G401 (cell line): ENCODE measurements at regions not wholly inside any gene's neighbourhood (a gene's known extent, or its start where the extent isn't known, plus 50 kb on each side); places are given as distances from the start of the nearest gene placed in this dataset.
A peak's percentile ranks its signal among the peaks of the same experiment; 100 is the strongest.
"Not testable (repeated sequence)": the region's sequence is repeated elsewhere in the genome, so short reads cannot be mapped to it uniquely, and the experiment has no call there.

ENCODE experiments used
- DNase-seq: peaks from one replicate; pipeline ENCODE4 v3.0.0-alpha.2; 2015; ENCODE audit warnings: low spot score
- in situ Hi-C: cut with HindIII; loops from 2 replicates; pipeline ENCODE4 v1.10.0; 2016; ENCODE audit warnings: low sequenced_read_pairs, mixed read lengths

DNA sequence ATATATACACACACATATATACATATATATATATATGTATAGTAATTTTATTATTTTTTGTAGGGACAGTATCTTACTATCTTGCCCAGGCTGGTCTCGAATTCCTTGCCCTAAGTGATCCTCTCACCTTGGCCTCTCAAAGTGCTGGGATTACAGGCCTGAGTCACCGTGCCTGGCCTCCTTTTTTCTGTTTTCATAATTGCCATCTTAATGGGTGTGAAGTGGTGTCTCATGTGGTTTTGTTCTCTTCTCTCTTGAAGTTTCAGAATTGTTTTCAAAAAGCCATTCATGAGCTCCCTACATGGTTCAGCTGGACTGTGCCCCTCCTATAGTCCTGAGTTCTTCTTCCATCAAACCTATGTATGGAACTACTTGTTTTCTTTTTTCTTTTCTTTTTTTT lies 88.9 kb upstream of the CRYM start:
- in situ Hi-C loops, DNase-seq: not testable (repeated sequence)

DNA sequence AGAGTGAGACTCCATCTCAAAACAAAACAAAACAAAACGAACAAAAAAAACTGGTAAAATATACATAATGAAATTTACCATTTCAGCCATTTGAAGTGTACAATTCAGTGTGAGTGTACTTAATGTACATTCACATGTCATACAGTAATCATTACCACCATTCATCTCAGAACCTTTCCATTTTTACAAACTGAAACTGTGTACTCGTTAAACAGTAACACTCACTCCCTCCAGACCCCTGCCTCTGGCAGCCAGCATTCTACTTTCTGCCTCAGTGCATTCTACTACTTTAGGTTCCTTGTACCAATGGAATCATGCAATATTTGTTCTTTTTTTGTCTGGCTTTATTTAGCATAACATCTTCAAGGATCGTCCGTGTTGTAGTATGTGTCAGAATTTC lies 87.5 kb upstream of the CRYM start:
- in situ Hi-C loops = not testable (repeated sequence)

DNA sequence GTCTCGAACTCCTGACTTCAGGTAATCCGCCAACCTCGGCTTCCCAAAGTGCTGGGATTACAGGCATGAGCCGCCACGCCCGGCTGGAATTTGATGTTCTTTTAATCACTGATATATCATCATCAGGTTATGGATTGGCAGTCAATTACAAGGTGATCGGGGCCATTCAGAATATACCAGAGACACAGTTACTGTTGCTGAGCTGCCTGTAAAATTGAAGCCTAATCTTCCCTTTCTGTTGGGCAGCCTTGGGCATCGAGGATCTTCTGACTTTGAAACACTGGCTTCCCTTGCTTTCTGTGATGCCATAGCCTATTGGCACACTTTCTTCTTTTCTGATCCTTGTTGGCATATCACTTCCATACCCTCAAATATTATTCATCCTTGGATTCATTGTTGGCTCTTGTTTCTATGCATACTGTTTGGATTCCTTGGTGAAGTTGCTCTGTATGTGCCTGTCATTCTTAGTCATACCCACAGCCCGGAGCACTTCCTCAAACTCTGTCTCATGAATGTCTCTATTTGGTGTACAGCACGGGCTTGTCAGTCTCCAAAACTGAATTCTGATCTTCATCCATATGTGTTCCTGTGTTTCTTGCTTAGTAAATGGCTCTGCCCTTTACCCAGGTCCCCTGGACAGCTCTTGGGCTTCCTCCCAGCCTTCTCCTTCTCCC lies 85.6 kb upstream of the CRYM start:
- DNase-seq, in situ Hi-C loops: not testable (repeated sequence)

More for the DNA sequence above, 87.5 kb upstream of the CRYM start:
- DNase-seq = not testable (repeated sequence)

DNA sequence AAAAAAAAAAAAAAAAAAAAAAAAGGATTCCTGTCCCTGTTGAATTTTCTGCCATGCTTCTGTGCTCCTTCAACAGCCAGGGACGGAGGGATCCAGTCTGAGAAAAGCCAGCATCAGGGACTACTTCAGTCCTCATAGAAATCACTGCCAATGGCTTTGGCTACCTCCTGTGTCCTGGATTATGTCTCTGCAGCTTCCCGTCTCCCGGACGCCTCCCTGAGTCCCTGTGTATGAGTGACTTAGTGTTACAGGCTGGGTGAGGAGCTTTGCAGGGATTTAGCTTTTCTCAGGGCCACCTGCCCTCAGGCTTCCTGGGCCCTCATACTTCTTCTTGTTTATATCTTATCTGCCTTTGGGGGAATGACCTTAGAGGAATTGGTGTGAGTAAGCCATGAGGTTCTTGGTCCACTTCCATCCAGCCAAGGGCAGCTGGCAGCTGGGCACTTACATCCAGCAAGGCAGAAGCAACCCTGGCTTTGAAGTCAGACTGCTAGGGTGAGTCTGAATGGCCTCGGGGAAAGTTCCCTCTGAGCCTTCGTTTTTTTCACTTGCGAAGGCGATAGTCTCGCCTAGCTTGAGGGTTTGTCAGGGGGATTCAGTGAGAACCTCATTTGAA lies 83.6 kb upstream of the CRYM start:
- DNase-seq = peak; percentile 34
- in situ Hi-C loops = not testable (repeated sequence)

DNA sequence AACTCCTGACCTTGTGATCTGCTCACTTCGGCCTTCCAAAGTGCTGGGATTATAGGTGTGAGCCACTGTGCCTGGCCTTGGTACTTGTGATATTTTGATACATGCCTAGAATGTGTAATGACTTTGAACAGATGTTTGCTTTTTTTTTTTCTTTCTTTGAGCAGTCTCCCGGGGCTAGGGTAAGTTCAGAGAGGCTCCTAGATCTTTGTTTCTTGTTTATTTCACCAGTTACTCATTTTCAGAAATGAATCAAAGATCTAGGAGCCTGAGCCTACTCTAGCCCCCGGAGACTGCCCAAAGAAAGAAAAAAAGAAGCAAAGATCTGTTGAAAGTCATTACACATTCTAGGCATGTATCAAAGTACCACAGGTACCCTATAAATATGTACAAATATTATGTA lies 83.0 kb upstream of the CRYM start:
- in situ Hi-C loops = not testable (repeated sequence)

DNA sequence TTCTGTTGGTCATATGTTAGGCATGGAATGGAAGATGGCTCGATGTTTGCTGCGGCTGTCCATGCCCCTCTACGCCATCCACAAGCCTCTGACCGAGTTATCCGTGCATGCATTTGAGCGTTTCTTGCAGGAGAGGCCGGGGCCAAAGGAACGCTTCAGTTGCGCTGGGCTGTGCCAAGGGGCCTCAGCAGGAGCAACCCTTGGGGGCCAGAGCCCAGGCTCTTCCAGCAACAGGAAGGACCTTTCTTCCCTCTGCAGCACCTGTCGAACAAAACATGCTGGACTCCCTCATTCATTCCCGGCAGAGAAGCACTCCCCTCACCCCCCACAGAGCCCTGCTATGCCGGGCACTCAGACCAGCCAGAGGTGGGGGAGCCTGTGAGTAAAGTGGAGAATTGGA lies 81.4 kb upstream of the CRYM start:
- DNase-seq, in situ Hi-C loops: not testable (repeated sequence)

More for the DNA sequence above, 83.0 kb upstream of the CRYM start:
- not testable (repeated sequence) for DNase-seq

DNA sequence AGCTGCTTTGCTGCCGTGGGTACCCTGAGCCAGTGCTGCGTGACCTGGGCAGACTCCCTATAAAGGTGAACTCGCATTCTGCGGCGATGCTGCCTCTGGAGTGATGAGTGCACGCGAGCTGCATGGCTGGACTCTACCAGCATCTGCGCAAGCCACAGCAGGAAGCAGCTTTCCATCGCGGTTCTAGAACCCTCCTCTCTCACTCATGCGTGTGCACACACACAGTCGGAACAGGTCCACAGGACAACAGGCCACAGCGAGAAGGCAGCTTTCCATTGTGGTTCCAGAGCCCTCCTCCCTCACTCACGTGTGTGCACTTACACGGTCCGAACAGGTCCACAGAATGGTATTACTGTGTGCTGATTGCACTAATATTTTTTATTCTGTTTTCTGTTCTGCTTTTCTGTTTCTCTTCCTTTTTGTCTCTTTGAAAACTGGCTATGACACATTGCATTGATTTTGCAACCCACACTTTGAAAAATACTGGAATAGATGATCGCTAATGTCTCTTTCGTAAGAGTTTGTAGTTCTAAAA lies 80.2 kb upstream of the CRYM start:
- DNase-seq, in situ Hi-C loops: not testable (repeated sequence)

DNA sequence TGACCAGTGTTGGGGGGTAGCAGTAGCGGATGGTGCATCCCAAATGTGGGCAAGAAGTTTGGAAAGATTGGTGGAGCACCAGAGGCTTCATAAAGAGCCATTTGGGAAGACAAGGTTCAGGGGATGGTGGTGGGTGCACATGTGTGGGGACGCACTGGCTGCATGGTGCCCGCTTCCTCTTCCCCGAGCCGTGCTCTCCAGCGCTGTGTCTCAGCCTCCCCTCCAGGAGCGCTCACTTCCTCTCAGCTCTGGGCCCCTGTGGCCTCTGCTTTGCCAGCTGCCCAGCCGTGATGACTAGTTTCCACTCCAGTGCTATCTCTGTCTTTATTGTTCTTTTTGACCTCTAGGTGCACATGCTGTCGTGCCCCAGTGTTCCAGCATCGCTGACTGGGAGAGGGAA lies 78.2 kb upstream of the CRYM start:
- DNase-seq, in situ Hi-C loops: not testable (repeated sequence)

DNA sequence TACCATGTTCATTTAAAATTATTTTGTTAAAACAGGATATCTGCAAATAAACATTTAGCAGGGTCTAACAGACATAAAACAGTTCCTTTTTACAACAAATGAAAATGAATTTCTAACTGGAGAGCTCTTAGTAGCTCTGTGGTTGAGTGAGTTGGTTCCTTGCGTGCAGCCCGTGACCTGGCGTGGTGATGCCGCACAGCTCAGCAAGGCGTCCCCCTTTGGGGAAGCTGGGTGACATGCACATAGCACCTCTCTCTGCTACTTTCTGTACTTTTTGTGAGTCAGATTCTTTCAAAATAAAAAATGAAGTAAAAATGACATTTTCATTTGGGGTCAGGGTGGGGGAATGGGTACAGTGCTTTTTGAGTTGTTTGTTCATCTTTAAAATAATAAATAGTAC lies 73.3 kb upstream of the CRYM start:
- in situ Hi-C loops, DNase-seq: not testable (repeated sequence)

DNA sequence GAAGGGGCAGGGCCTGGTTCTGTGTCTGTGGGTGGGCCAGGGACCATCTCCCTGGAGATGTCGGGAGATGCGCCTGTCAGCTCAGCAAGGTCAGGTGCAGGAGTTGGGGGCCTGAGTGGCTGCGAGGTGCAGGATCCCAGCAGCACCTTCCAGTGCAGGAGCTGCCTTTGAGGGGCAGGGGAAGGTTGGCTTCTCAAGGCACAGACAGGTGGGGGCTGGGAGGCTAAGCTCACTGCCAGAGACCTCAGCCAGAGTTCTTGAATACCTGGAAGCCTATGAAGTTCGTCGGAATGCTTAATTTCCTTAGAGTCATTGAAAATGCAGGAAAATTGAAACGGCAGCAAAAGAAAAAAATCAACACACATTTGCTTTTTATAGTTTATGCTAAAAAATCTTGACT lies 72.8 kb upstream of the CRYM start:
- DNase-seq, in situ Hi-C loops: not testable (repeated sequence)

DNA sequence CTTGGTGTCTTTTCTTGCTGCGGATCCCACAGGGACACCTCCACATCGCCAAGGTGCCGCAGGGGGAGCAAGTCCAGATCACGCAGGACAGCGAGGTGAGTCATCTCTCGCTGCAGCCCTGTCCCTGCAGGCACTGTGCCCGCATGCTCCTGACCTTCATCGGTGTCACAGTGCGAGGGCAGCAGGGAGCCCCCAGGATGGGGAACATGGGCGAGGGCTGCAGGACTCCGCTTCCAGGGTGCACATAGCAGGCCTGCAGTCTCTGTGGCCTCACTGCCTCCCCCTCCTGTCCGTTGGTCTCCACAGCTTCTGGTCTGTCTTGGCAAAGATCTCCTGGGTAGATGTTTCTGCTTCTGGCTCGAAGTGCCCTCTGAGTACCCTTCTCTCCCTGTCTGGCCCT lies 71.2 kb upstream of the CRYM start:
- in situ Hi-C loops, DNase-seq: not testable (repeated sequence)

DNA sequence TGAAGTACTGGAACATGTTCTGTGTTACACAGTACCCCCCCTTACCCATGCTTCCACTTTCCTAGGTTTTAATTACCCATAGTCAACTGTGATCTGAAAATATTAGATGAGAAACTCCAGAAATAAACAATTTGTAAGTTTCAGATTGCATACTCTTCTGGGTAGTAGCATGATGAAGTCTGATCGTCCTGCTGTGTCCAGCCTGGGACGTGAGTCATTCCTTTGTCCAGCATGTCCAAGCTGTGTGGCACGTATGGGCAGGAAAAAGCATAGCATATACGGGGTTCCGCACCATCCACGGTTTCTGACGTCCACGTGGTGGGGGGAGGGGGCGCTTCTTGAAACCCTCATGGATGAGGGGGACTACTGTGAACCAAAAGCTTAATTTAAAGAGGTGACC lies 70.7 kb upstream of the CRYM start:
- DNase-seq, in situ Hi-C loops: not testable (repeated sequence)

DNA sequence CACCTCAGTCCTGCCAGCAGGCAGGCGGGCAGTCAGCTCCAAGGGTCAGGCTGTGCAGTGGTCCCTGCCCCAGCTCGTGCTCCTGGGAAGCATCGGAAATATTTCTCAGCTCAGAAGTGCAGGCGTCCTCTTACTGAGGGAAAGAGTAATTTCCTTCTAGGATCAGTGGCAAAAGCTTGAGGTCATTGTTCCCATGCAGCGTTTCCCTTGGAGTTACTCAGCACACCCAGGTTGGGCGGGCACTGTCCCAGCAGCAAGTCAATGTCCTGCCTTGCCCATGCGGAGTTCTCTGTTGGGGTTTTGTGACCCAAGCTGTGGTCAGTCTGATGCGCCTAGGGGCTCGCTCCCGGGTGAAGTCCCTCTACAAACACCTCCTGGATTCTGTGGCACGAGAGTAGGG lies 69.4 kb upstream of the CRYM start:
- DNase-seq, in situ Hi-C loops: not testable (repeated sequence)

DNA sequence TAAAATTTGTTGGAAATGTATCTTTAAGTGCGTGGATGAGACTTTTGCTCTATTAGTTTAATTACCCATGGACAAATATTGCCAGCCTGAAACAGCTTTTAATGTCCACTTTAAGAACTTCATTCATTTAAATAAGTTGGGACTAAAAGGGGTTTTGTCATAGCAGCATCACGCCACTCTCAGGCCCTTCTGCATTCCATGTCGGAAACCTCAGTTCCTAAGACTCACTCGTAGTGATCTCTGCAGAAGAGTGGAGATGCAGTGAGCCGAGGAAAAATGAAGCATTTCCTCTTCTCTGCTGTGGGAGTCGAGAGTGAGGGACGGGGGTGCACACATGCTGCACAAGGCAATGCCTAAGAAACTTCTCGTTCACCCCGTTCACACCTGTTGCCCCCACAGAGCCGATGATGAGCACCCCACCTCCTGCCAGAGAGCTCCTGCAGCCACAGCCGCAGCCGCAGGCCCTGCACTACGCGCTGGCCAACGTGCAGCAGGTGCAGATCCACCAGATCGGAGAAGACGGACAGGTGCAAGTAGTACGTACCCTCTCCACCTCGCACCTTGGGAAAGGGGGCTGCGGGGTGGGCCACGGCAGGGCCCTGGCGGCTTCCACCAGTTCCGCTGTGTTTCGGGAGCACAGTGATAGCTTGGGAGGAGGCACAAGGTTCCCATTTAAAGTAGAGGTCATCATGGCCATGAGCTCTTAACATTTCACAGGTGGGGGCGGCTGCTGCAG lies 68.8 kb upstream of the CRYM start:
- in situ Hi-C loops = not testable (repeated sequence)

DNA sequence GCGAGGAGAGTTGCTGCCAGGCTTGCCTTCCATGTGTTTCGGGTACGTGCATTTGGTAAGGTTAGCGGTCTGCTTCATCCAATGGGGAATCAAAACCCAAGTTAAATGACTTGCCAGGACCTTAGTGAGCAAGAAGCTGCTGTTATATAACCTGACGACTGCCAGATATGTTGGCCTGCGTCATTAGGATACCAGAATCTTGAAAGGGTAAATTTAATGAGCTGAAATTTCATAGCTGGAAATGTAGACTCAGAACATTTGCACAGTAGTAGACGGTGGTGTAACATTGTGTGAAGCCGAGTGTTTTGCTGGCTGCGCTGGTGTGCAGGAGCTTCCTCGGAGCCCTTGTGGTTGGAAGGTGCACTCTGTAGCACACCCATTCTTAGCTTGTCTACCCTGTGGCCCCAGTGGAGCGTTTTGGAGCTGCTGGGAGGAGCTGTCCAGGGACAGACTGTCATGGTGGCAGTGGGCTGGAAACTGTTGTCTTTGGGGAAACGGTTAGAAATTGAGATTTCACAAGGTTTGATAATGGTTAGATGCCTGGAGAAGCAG lies 66.3 kb upstream of the CRYM start:
- DNase-seq, in situ Hi-C loops: not testable (repeated sequence)

More for the DNA sequence above, 68.8 kb upstream of the CRYM start:
- DNase-seq = not testable (repeated sequence)

DNA sequence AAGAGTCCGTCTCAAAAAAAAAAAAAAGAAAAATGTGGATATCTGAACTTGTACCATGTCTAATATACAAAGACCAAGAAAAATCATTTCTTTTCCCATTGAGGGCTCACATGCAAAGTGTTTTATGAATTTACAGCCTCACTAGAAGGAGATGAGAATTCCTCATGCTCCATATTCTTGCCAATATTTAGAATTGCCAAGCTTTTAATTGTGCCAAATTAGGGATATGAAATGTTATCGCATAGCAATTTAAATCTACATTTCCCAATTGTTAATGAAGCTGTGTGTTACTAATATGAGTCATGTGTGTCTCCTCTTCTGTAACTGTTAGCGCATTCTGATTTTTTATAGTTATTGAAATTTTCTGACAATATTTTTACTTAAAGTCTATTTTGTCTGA lies 63.0 kb upstream of the CRYM start:
- in situ Hi-C loops = no loop called here

DNA sequence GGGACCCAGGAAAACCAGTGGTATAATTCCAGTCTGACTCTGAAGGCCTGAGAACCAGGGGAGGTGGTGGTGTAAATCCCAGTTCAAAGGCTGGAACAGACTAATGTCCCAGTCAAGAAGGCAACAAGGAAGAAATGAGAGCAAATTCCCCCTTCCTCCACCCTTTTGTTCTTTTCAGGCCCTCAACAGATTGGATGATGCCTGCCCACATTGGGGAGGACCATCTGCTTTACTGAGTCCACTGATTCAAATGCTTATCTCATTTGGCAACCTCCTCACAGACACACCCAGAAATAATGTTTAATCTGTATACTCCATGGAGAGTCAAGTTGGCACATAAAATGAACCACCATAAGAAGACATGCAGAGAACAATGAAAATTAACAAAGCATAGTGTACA lies 61.9 kb upstream of the CRYM start:
- in situ Hi-C loops = no loop called here
- peak; percentile 78 for DNase-seq

More for the DNA sequence above, 63.0 kb upstream of the CRYM start:
- no peak for DNase-seq

DNA sequence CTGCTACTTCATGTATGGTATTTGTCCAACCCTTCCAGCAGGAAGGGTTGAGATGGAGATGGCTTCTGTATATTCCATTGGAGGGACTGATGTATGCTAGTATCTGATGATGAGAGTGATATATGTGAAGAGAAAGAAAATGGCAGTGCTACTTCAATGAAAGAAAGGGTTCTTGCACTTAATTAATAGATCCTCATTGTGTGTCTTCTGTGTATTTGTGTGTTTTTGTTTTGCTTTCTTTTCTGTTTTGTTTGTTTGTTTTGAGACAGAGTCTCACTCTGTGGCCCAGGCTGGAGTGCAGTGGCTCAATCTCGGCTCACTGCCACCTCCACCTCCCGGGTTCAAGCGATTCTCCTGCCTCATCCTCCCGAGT lies 61.2 kb upstream of the CRYM start:
- DNase-seq = no peak
- in situ Hi-C loops = no loop called here

DNA sequence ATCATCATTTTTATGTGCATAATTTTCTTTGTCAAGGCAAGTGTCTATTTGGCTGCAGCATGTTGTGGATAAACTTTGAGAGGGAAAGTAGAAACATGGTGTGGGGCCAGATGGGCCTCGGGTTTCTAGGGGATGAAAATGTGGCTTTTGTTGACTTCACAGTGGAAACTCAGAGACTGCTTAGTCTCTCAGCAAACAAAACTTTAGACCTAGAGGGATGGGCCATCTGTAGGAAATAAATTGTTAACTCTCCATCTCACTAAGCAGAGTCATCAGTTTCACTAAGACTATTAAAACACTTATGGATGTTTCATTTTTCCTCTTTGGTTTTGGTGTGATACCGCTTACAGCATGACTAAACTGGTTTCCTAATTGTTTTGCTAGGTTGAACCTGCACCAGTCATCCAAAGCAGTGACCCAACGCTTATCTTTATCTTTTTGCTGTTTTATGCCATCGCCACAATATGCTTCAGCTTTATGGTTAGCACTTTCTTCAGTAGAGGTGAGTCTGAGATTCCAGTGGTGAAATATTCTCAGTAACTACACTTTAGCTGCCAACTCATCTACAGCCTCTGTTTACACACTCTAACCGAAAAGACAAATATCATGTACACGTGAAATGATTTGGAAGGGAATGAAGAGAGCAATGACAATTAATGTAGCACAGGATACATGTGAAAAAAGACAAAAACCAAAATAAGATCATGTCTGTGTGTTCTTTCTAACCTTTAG lies 60.6 kb upstream of the CRYM start:
- DNase-seq = no peak
- in situ Hi-C loops = no loop called here
